ENCODE measurements at regions not wholly inside any gene's neighbourhood (a gene's known extent, or its start where the extent isn't known, plus 50 kb on each side); places are given as distances from the start of the nearest gene placed in this dataset.
"Not testable (repeated sequence)": the region's sequence is repeated elsewhere in the genome, so short reads cannot be mapped to it uniquely, and the experiment has no call there.

- Histone ChIP-seq H3K9me3 (no peaks in the 10 kb centered on the region), H3K27ac (no peak overlapping the region), H3K27me3 (no peaks in the 10 kb centered on the region), H3K4me1 (no peaks in the 10 kb centered on the region), H3K36me3 (no peaks in the 10 kb centered on the region), H3K4me3 (no peak overlapping the region)
- TF ChIP-seq POLR2AphosphoS5 (IDR thresholded peaks at IDR 0.05) (no peak), CTCF (IDR thresholded peaks at IDR 0.05) (no peak), POLR2A (IDR thresholded peaks at IDR 0.05) (no peak)
- DNase-seq (ENCODE audit: low spot score in 2 of 2) = no peak
- intact Hi-C loops (cut with DNase I; ENCODE audit: low total_unique reads) = no loop called here
These were observed 775.8 kb downstream of the ZNF385D start for GRCh38 chr3:20975188-20975651.

GRCh38 chr3:20974396-20974795 lies 776.6 kb downstream of the ZNF385D start:
- H3K4me3 ChIP-seq = no peak overlapping the region
- intact Hi-C loops (cut with DNase I; ENCODE audit: low total_unique reads) = no loop called here
- no peak overlapping the region for H3K27ac ChIP-seq
- DNase-seq (ENCODE audit: low spot score in 2 of 2) = no peak
- no peaks in the 10 kb centered on the region for H3K4me1 ChIP-seq
- H3K36me3 ChIP-seq = no peaks in the 10 kb centered on the region
- no peaks in the 10 kb centered on the region for H3K9me3 ChIP-seq
- H3K27me3 ChIP-seq = no peaks in the 10 kb centered on the region
- TF ChIP-seq CTCF (IDR thresholded peaks at IDR 0.05) (no peak), POLR2AphosphoS5 (IDR thresholded peaks at IDR 0.05) (no peak), POLR2A (IDR thresholded peaks at IDR 0.05) (no peak)

GRCh38 chr3:20970807-20971206 lies 780.2 kb downstream of the ZNF385D start:
- H3K36me3 ChIP-seq; H3K4me3 ChIP-seq; intact Hi-C loops (cut with DNase I; ENCODE audit: low total_unique reads); H3K27ac ChIP-seq; H3K9me3 ChIP-seq; H3K27me3 ChIP-seq; DNase-seq (ENCODE audit: low spot score in 2 of 2); H3K4me1 ChIP-seq: not testable (repeated sequence)

- H3K27me3 ChIP-seq; intact Hi-C loops (cut with DNase I; ENCODE audit: low total_unique reads); H3K4me3 ChIP-seq; H3K27ac ChIP-seq; DNase-seq (ENCODE audit: low spot score in 2 of 2); H3K36me3 ChIP-seq; H3K9me3 ChIP-seq; H3K4me1 ChIP-seq: not testable (repeated sequence)
These were observed 781.5 kb upstream of the SGO1 start for GRCh38 chr3:20967485-20967884.

- H3K4me1 ChIP-seq = no peaks in the 10 kb centered on the region
- no peak overlapping the region for H3K27ac ChIP-seq
- intact Hi-C loops (cut with DNase I; ENCODE audit: low total_unique reads) = no loop called here
- no peaks in the 10 kb centered on the region for H3K9me3 ChIP-seq
- no peaks in the 10 kb centered on the region for H3K27me3 ChIP-seq
- no peak for DNase-seq (ENCODE audit: low spot score in 2 of 2)
- TF ChIP-seq POLR2A (IDR thresholded peaks at IDR 0.05) = no peak
- no peak for TF ChIP-seq POLR2AphosphoS5 (IDR thresholded peaks at IDR 0.05)
- no peak for TF ChIP-seq CTCF (IDR thresholded peaks at IDR 0.05)
- H3K36me3 ChIP-seq = no peaks in the 10 kb centered on the region
- no peak overlapping the region for H3K4me3 ChIP-seq
These were observed 772.2 kb upstream of the SGO1 start for GRCh38 chr3:20958161-20958560.

GRCh38 chr3:20945892-20946291 lies 759.9 kb upstream of the SGO1 start:
- Histone ChIP-seq H3K27me3 (no peaks in the 10 kb centered on the region), H3K36me3 (no peaks in the 10 kb centered on the region), H3K4me1 (no peaks in the 10 kb centered on the region), H3K27ac (no peak overlapping the region), H3K4me3 (no peak overlapping the region), H3K9me3 (no peaks in the 10 kb centered on the region)
- no peak for TF ChIP-seq POLR2A (IDR thresholded peaks at IDR 0.05)
- TF ChIP-seq POLR2AphosphoS5 (IDR thresholded peaks at IDR 0.05) = no peak
- TF ChIP-seq CTCF (IDR thresholded peaks at IDR 0.05) = no peak
- intact Hi-C loops (cut with DNase I; ENCODE audit: low total_unique reads) = loop anchor here (10.0 kb wide), 1 partner anchor 299 kb away; no protein-coding TSS in a partner anchor
- DNase-seq (ENCODE audit: low spot score in 2 of 2) = no peak
